HG03460 (cell line): ENCODE measurements at regions not wholly inside any gene's neighbourhood (a gene's known extent, or its start where the extent isn't known, plus 50 kb on each side); places are given as distances from the start of the nearest gene placed in this dataset.

ENCODE experiments used
- ATAC-seq: cut with Tn5 transposase; IDR thresholded peaks from one replicate; pipeline ENCODE4 v1.9.1; 2021; ENCODE audit not compliant: unreplicated experiment

- no peak for ATAC-seq
Measured at GRCh38 chr6:23454080-23454976, 671.7 kb upstream of the NRSN1 start.

DNA sequence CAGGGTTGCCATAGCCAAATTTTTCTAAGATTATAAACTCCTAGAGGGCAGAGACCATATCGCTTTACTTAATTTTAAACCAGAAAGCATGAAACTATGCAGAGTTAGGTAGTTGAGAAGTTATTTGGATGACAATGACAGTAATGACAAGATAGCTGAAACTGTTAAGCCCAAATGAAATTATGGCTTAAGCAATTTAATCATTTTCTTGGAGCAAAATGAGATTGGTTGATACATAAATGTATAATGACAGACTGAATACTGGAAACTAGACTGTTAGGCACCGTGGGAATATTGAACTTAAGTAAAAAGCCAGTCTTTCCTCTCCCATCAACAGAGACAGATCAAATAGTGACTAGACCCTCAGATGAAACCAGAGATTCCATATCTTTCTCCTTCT is 670.3 kb upstream of the NRSN1 start:
- no peak for ATAC-seq

DNA sequence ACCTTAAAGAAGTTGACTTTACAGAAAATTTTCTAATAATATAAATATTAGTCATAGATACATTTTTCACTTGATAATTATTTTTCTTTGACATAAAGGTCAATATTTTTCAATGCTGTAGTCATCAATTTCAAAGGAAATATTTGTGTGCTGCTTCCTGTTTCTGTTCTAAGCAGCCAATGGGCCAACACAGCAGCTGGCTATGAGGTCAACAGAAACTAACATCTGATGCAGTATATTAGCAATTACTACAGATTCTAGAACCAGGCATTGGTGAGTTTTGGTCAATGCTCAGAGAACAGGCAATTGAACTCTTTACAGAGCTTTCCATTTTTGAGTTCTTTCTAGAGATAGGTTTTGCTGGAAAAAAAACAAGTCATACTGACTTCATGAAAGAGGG is 669.6 kb upstream of the NRSN1 start:
- no peak for ATAC-seq

GRCh38 chr6:23457321-23457720 is 668.7 kb upstream of the NRSN1 start:
- no peak for ATAC-seq

GRCh38 chr6:23465912-23466311 is 660.1 kb upstream of the NRSN1 start:
- no peak for ATAC-seq

DNA sequence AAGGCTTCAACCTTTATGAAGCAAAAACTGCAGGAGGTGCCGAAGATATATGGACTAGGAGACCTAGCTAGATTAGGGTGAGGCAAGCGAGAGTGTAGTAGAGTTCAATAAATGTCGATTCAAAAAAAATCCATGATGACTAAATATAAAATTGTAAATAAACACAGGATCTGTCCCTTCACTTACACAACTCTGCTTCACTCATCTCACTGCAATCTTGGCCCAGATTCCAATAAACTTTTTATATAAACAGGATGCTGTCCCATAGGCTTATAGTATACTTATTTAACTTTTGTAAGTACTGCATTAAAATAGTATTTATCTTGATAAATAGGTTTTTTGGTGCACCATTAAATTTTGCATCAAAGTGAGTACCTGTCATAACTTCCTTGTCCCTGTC is 648.4 kb upstream of the NRSN1 start:
- ATAC-seq, result no peak

DNA sequence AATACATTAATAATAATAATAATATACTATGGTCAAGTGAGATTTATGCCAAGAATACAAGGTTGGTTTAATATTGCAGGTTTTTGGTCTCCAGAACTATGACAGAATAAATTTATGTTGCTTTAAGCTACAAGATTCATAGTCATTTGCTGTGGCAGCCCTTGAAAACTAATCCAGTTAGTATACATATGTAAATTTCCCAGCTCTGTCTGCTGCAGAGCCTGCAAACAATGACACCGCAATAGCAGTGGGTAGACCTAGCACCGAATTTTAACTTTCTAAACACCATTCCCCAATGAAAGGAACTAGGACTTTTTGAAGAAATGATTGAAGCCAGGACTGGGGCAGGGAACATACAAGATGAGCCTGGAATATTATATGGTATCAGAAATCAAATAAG is 647.7 kb upstream of the NRSN1 start:
- ATAC-seq, result no peak

DNA sequence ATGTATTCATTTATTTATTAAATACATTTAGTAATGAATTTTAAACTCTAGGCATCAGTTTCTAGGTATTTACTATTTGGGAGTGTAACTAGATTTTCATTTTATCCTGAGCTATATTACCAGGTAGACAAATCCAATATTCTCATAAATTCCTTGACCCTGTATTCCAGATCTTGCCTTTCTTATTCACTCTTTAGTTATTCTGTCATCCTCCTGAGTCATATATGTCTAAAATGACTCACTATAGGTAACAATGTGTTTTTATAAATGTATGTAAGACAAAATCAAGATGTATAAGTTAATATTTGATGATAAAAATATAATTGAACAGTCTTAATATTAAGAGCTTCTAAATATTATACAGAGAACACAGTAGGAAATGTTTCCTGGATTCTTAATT is 642.1 kb upstream of the NRSN1 start:
- ATAC-seq, result no peak

DNA sequence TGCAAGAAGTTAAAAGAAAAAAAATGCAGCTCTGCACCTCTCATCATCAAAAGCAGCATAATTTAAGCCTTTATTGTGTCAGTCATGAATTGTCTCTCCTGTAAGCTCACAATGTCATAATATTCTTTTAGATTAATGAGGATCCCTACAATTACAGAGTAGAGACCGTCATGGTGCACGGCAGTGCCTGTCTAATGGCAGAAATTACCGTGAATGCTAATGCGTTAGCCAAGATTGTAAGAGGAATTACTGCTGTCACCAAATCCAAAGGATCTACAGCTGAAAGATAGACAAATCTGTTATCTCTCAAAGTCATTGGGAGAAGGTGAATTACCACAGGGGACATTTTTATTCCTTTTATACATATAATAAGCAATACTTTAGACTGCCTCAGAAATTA is 631.6 kb upstream of the NRSN1 start:
- ATAC-seq, result no peak

DNA sequence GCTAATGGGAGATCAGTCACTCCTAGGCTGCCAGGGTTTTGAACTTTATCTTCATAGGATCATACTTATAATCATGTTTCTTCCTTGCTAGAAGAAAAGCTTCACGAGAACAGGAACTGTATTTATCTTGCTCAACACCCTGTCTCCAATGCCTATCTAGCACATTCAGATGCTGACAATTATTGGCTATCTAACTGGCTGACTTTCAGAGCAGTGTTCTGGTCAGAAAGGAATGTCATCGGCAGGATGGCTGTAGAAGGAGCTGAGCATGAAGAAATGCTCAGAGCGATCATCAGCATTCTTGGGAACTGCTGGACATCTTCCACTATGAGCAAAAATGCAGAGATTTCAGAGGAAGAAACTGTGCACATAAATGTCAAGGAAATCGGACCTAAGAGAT is 628.0 kb upstream of the NRSN1 start:
- no peak for ATAC-seq

- no peak for ATAC-seq
Measured at GRCh38 chr6:23499549-23499948, 626.5 kb upstream of the NRSN1 start.

DNA sequence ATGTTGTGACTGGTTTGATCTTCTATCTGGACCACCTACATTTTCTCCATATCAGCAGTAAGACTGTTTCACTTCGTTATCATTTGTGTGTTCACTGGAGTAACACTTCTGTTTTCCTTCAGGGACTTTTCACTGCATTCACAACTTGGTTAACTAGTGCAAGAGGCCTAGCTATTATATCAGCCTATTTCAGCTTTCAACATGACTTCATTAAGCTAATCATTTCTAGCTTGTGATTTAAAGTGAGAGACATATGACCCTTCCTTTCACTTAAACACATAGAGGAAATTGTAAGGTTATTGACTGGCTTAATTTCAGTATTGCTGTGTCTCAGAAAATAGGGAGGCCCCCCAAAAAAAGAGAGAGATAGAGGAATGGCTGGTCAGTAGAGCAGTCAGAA is 622.8 kb upstream of the NRSN1 start:
- ATAC-seq, result no peak

GRCh38 chr6:23505026-23505425 is 621.0 kb upstream of the NRSN1 start:
- no peak for ATAC-seq

- ATAC-seq, result no peak
Measured at GRCh38 chr6:23510778-23511510, 615.1 kb upstream of the NRSN1 start.

GRCh38 chr6:23511817-23512216 is 614.2 kb upstream of the NRSN1 start:
- ATAC-seq, result no peak

GRCh38 chr6:23518294-23518693 is 607.7 kb upstream of the NRSN1 start:
- no peak for ATAC-seq

GRCh38 chr6:23522792-23523547 is 603.0 kb upstream of the NRSN1 start:
- ATAC-seq, result no peak

DNA sequence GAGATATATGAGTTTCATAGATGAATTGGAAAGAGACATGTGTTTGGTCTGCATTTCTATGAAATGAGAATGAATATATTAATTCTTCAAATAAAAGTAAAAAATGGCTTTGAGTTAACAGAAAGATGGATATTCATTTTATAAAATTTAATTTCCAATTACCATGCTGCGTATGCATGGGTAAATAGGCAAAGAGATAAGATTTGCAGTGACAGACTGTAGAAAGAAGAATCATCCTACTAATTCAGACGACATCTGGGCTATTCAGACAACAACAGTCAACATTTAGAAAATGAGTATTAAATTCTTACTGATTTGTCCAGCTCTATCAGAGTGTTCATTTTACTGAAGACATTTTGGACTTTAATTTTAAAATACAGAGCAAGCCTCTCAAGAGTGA is 602.2 kb upstream of the NRSN1 start:
- ATAC-seq, result no peak

DNA sequence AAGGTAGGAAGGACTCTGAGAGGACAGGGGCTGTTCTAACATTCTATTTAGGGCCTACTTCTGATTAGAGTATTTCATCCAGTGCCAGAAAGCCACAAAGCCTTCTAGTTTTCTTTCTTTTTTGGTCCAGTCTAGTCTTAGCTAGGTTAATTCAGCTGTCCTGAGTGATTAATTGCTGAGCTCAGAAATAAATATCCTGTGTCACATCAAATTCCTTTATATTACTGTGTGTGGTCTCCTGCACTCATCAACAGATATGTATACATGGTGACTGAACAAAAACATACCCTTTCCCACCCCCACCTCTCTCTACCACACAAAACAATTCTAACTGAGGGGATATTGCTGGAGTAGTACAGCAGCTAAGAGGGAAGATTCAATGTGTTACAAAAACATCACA is 601.5 kb upstream of the NRSN1 start:
- no peak for ATAC-seq

DNA sequence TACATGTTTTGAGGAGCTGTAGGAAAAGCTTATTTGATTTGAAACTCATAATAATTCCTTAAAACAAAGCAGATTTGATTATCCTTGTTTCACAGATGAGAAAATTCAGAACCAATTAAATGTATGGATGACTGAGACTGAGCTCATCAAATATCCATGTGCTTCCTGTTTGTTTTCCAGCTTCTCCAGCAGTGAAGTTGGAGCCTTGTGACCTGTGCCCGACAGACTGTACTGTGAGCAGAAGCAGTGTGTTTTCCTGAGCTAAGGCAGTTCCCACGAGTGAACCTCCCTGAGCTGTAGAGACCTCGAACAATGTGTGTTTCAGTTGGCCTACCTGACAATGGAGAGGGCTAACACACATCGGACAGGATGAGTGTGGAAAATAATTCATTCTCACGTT is 599.5 kb upstream of the NRSN1 start:
- no peak for ATAC-seq

GRCh38 chr6:23529902-23530301 is 596.1 kb upstream of the NRSN1 start:
- no peak for ATAC-seq

DNA sequence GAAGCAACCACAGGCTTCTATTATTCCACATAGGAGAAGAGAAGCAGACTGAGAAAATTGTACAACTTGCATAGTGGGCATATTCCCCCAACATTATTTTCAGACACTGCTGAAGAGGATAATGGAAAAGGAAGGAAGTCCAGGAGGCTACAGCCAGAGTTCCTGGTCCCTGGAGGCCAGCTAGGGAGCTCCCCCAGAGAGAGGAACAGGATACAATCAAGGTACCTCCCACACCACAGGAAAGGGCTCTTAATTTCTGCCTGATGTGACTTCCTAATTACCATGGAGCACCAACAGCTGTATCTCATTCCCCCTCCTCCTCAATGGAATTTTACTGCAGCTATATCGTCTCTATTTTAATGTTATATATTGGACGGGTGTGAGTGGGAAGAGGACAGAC is 594.3 kb upstream of the NRSN1 start:
- no peak for ATAC-seq
